WTC11 (cell line): ENCODE measurements at regions not wholly inside any gene's neighbourhood (a gene's known extent, or its start where the extent isn't known, plus 50 kb on each side); places are given as distances from the start of the nearest gene placed in this dataset.

ENCODE experiments used
- ATAC-seq: fragments of 200-7000 bp; cut with Tn5 transposase; 2 replicates; pipeline ENCODE4 v1.10.0; 2021; ENCODE audit warnings: mild to moderate bottlenecking, moderate library complexity
- CTCF ChIA-PET: fragments of 300-600 bp; sonication (Branson Sonifier 250); formaldehyde crosslinking; loops from one replicate; lab custom pipeline; 2021; ENCODE audit warnings: antibody characterized with exemption; lab: Charles Lee
- POLR2A ChIA-PET: fragments of 350-600 bp; sonication (Branson Sonifier 250); formaldehyde crosslinking; loops from one replicate; lab custom pipeline; 2021; ENCODE audit warnings: antibody characterized with exemption; lab: Charles Lee
- DNase-seq: peaks from one replicate; pipeline ENCODE4 v3.0.0; 2021; ENCODE audit warnings: low spot score
- H3K27ac Mint-ChIP-seq: 2 replicates; pipeline ENCODE4 v1.8.0; 2021; ENCODE audit warnings: mixed read lengths
- H3K27me3 Mint-ChIP-seq: 2 replicates; pipeline ENCODE4 v1.8.0; 2021; ENCODE audit warnings: low read depth, mild to moderate bottlenecking, moderate library complexity, mixed read lengths
- H3K36me3 Mint-ChIP-seq: 2 replicates; pipeline ENCODE4 v1.8.0; 2021; ENCODE audit warnings: mixed read lengths
- H3K4me1 Mint-ChIP-seq: 2 replicates; pipeline ENCODE4 v1.8.0; 2022; ENCODE audit warnings: mixed read lengths
- H3K4me3 Mint-ChIP-seq: 2 replicates; pipeline ENCODE4 v1.8.0; 2021; ENCODE audit warnings: mild to moderate bottlenecking, moderate library complexity, mixed read lengths
- H3K9me3 Mint-ChIP-seq: 2 replicates; pipeline ENCODE4 v1.8.0; 2021; ENCODE audit warnings: mixed read lengths
- IRF1 ChIP-seq: sonication (generic); formaldehyde crosslinking; IDR thresholded peaks from 2 replicates; pipeline ENCODE4 v1.8.0; 2023; ENCODE audit warnings: missing genetic modification reagents
- MYBL2 ChIP-seq: sonication (generic); formaldehyde crosslinking; IDR thresholded peaks from 2 replicates; pipeline ENCODE4 v1.8.1; 2023; ENCODE audit warnings: mild to moderate bottlenecking, moderate library complexity, missing genetic modification reagents
- NFATC4 ChIP-seq: fragments of 250-450 bp; sonication (Bioruptor Pico); IDR thresholded peaks from 2 replicates; pipeline ENCODE4 v1.9.0; 2021; ENCODE audit warnings: mild to moderate bottlenecking
- NFE2L1 ChIP-seq: sonication (generic); formaldehyde crosslinking; IDR thresholded peaks from 2 replicates; pipeline ENCODE4 v1.8.1; 2023; ENCODE audit warnings: missing genetic modification reagents
- NR2C2 ChIP-seq: sonication (generic); formaldehyde crosslinking; IDR thresholded peaks from 2 replicates; pipeline ENCODE4 v1.8.0; 2022; ENCODE audit warnings: mild to moderate bottlenecking, missing genetic modification reagents
- SMAD4 ChIP-seq: sonication (generic); formaldehyde crosslinking; IDR thresholded peaks from 2 replicates; pipeline ENCODE4 v1.8.0; 2022; ENCODE audit warnings: mild to moderate bottlenecking, missing genetic modification reagents
- ZMAT4 ChIP-seq: fragments of 250-450 bp; sonication (Bioruptor Pico); IDR thresholded peaks from 2 replicates; pipeline ENCODE4 v1.9.0; 2021; ENCODE audit warnings: mild to moderate bottlenecking
- ZNF281 ChIP-seq: sonication (generic); formaldehyde crosslinking; IDR thresholded peaks from 2 replicates; pipeline ENCODE4 v1.8.0; 2023; ENCODE audit warnings: mild to moderate bottlenecking, missing genetic modification reagents
- ZNF317 ChIP-seq: sonication (generic); formaldehyde crosslinking; IDR thresholded peaks from 2 replicates; pipeline ENCODE4 v1.8.1; 2023; ENCODE audit warnings: low read depth, mild to moderate bottlenecking, moderate library complexity, missing genetic modification reagents, borderline replicate concordance
- ZNF512 ChIP-seq: sonication (generic); formaldehyde crosslinking; IDR thresholded peaks from 2 replicates; pipeline ENCODE4 v1.8.1; 2022; ENCODE audit warnings: missing genetic modification reagents, borderline replicate concordance
- ZSCAN18 ChIP-seq: fragments of 250-450 bp; sonication (Bioruptor Pico); IDR thresholded peaks from 2 replicates; pipeline ENCODE4 v2.1.2; 2022; ENCODE audit warnings: mild to moderate bottlenecking, moderate library complexity
- TF ChIP-seq, protein P1 (sequence below): sonication (generic); formaldehyde crosslinking; IDR thresholded peaks from 2 replicates; pipeline ENCODE4 v1.8.0; 2022; ENCODE audit warnings: mild to moderate bottlenecking, missing genetic modification reagents
- TF ChIP-seq, protein P2 (sequence below): sonication (generic); formaldehyde crosslinking; IDR thresholded peaks from 2 replicates; pipeline ENCODE4 v1.8.0; 2023; ENCODE audit warnings: missing genetic modification reagents, mild to moderate bottlenecking, borderline replicate concordance
- TF ChIP-seq, protein P3 (sequence below): fragments of 200-600 bp; IDR thresholded peaks from 2 replicates; pipeline ENCODE4 v1.8.0; 2022; ENCODE audit warnings: antibody characterized with exemption
- TF ChIP-seq, protein P4 (sequence below): sonication (generic); formaldehyde crosslinking; IDR thresholded peaks from 2 replicates; pipeline ENCODE4 v1.8.1; 2023; ENCODE audit warnings: mild to moderate bottlenecking, missing genetic modification reagents, borderline replicate concordance

GRCh38 chr19:31505596-31505910, 156.3 kb upstream of the TSHZ3 start (continued):
- TF ChIP-seq ZNF512 (CRISPR knock-in tag) (no peak), NFATC4 (CRISPR knock-in tag) (no peak)
- TF ChIP-seq, protein P1, sequence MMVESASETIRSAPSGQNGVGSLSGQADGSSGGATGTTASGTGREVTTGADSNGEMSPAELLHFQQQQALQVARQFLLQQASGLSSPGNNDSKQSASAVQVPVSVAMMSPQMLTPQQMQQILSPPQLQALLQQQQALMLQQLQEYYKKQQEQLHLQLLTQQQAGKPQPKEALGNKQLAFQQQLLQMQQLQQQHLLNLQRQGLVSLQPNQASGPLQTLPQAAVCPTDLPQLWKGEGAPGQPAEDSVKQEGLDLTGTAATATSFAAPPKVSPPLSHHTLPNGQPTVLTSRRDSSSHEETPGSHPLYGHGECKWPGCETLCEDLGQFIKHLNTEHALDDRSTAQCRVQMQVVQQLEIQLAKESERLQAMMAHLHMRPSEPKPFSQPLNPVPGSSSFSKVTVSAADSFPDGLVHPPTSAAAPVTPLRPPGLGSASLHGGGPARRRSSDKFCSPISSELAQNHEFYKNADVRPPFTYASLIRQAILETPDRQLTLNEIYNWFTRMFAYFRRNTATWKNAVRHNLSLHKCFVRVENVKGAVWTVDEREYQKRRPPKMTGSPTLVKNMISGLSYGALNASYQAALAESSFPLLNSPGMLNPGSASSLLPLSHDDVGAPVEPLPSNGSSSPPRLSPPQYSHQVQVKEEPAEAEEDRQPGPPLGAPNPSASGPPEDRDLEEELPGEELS (CRISPR knock-in tag), result no peak
- TF ChIP-seq, protein P2, sequence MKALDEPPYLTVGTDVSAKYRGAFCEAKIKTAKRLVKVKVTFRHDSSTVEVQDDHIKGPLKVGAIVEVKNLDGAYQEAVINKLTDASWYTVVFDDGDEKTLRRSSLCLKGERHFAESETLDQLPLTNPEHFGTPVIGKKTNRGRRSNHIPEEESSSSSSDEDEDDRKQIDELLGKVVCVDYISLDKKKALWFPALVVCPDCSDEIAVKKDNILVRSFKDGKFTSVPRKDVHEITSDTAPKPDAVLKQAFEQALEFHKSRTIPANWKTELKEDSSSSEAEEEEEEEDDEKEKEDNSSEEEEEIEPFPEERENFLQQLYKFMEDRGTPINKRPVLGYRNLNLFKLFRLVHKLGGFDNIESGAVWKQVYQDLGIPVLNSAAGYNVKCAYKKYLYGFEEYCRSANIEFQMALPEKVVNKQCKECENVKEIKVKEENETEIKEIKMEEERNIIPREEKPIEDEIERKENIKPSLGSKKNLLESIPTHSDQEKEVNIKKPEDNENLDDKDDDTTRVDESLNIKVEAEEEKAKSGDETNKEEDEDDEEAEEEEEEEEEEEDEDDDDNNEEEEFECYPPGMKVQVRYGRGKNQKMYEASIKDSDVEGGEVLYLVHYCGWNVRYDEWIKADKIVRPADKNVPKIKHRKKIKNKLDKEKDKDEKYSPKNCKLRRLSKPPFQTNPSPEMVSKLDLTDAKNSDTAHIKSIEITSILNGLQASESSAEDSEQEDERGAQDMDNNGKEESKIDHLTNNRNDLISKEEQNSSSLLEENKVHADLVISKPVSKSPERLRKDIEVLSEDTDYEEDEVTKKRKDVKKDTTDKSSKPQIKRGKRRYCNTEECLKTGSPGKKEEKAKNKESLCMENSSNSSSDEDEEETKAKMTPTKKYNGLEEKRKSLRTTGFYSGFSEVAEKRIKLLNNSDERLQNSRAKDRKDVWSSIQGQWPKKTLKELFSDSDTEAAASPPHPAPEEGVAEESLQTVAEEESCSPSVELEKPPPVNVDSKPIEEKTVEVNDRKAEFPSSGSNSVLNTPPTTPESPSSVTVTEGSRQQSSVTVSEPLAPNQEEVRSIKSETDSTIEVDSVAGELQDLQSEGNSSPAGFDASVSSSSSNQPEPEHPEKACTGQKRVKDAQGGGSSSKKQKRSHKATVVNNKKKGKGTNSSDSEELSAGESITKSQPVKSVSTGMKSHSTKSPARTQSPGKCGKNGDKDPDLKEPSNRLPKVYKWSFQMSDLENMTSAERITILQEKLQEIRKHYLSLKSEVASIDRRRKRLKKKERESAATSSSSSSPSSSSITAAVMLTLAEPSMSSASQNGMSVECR (CRISPR knock-in tag), result no peak

GRCh38 chr19:31506102-31506501, 156.9 kb upstream of the TSHZ3 start:
- H3K36me3 Mint-ChIP-seq, result no peaks in the 10 kb centered on the region
- peaks cover 16% of the 10 kb centered on the region for H3K4me1 Mint-ChIP-seq
- ATAC-seq, result no peak
- H3K9me3 Mint-ChIP-seq, result peaks cover 17% of the 10 kb centered on the region
- H3K27me3 Mint-ChIP-seq, result peaks cover 4% of the 10 kb centered on the region
- POLR2A ChIA-PET, result no interaction called here
- H3K27ac Mint-ChIP-seq, result no peak overlapping the region
- H3K4me3 Mint-ChIP-seq, result no peak overlapping the region
- CTCF ChIA-PET, result no interaction called here
- DNase-seq, result no peak
- no peak for TF ChIP-seq SMAD4 (CRISPR knock-in tag)
- no peak for TF ChIP-seq ZNF281 (CRISPR knock-in tag)
- TF ChIP-seq MYBL2 (CRISPR knock-in tag), result no peak
- TF ChIP-seq NFATC4 (CRISPR knock-in tag), result no peak
- no peak for TF ChIP-seq NFE2L1 (CRISPR knock-in tag)
- TF ChIP-seq, protein P3, sequence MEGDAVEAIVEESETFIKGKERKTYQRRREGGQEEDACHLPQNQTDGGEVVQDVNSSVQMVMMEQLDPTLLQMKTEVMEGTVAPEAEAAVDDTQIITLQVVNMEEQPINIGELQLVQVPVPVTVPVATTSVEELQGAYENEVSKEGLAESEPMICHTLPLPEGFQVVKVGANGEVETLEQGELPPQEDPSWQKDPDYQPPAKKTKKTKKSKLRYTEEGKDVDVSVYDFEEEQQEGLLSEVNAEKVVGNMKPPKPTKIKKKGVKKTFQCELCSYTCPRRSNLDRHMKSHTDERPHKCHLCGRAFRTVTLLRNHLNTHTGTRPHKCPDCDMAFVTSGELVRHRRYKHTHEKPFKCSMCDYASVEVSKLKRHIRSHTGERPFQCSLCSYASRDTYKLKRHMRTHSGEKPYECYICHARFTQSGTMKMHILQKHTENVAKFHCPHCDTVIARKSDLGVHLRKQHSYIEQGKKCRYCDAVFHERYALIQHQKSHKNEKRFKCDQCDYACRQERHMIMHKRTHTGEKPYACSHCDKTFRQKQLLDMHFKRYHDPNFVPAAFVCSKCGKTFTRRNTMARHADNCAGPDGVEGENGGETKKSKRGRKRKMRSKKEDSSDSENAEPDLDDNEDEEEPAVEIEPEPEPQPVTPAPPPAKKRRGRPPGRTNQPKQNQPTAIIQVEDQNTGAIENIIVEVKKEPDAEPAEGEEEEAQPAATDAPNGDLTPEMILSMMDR, result no peak
- TF ChIP-seq IRF1 (CRISPR knock-in tag), result no peak
- TF ChIP-seq ZMAT4, result no peak
- no peak for TF ChIP-seq NR2C2
- no peak for TF ChIP-seq ZSCAN18 (CRISPR knock-in tag)
- TF ChIP-seq, protein P4, sequence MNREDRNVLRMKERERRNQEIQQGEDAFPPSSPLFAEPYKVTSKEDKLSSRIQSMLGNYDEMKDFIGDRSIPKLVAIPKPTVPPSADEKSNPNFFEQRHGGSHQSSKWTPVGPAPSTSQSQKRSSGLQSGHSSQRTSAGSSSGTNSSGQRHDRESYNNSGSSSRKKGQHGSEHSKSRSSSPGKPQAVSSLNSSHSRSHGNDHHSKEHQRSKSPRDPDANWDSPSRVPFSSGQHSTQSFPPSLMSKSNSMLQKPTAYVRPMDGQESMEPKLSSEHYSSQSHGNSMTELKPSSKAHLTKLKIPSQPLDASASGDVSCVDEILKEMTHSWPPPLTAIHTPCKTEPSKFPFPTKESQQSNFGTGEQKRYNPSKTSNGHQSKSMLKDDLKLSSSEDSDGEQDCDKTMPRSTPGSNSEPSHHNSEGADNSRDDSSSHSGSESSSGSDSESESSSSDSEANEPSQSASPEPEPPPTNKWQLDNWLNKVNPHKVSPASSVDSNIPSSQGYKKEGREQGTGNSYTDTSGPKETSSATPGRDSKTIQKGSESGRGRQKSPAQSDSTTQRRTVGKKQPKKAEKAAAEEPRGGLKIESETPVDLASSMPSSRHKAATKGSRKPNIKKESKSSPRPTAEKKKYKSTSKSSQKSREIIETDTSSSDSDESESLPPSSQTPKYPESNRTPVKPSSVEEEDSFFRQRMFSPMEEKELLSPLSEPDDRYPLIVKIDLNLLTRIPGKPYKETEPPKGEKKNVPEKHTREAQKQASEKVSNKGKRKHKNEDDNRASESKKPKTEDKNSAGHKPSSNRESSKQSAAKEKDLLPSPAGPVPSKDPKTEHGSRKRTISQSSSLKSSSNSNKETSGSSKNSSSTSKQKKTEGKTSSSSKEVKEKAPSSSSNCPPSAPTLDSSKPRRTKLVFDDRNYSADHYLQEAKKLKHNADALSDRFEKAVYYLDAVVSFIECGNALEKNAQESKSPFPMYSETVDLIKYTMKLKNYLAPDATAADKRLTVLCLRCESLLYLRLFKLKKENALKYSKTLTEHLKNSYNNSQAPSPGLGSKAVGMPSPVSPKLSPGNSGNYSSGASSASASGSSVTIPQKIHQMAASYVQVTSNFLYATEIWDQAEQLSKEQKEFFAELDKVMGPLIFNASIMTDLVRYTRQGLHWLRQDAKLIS, result no peak
- no peak for TF ChIP-seq ZNF317 (CRISPR knock-in tag)
